Esophagus squamous epithelium (tissue), 5 donors: ENCODE measurements at regions not wholly inside any gene's neighbourhood (a gene's known extent, or its start where the extent isn't known, plus 50 kb on each side); places are given as distances from the start of the nearest gene placed in this dataset.

Experiments used
- DNase-seq: peaks from one replicate; lab custom pipeline; 2025; lab: John Stamatoyannopoulos, UW
- H3K27ac ChIP-seq, 4 donors: fragments of 200-600 bp; sonication (generic); one replicate each; pipeline ENCODE4 v1.5.1; 2016 to 2019; ENCODE audit warnings: mild to moderate bottlenecking in 1 of 4
- H3K27me3 ChIP-seq, 4 donors: fragments of 200-600 bp; sonication (generic); 1 replicate in 3 of 4; 2 replicates in 1 of 4; pipeline versions ENCODE4 v1.5.1 to v1.6.0; 2017 to 2021; ENCODE audit warnings: antibody characterized with exemption in 1 of 4
- H3K36me3 ChIP-seq, 3 donors: fragments of 200-600 bp; sonication (generic); one replicate each; pipeline ENCODE4 v1.5.1; 2016 to 2019
- H3K4me1 ChIP-seq, 3 donors: fragments of 200-600 bp; sonication (generic); one replicate each; pipeline ENCODE4 v1.5.1; 2017 to 2019
- H3K4me3 ChIP-seq, 4 donors: fragments of 200-600 bp; sonication (generic); 1 replicate in 3 of 4; 2 replicates in 1 of 4; pipeline ENCODE4 v1.5.1; 2016 to 2019; ENCODE audit warnings: mild to moderate bottlenecking in 2 of 4, moderate library complexity in 1 of 4
- H3K9me3 ChIP-seq, 3 donors: fragments of 200-600 bp; sonication (generic); one replicate each; pipeline ENCODE4 v1.5.1; 2016 to 2019
- CTCF ChIP-seq, 6 experiments: fragments of 450-650 bp in 4 of 6; fragments of 200-600 bp in 2 of 6; sonication (generic) in 2 of 6; IDR thresholded peaks; one replicate each; pipeline ENCODE4 v1.5.1; 2016 to 2019; ENCODE audit warnings: antibody characterized with exemption in 6 of 6, mild to moderate bottlenecking in 4 of 6, moderate library complexity in 4 of 6
- POLR2A ChIP-seq, 4 donors: fragments of 450-650 bp; IDR thresholded peaks; one replicate each; pipeline ENCODE4 v1.6.1; 2017; ENCODE audit warnings: antibody characterized with exemption in 4 of 4, mild to moderate bottlenecking in 4 of 4, moderate library complexity in 3 of 4
- WGBS, 2 donors: methylation state at CpG; one replicate each; pipeline ENCODE4 v1.1.5; 2018; 5-methylcytosine and 5-hydroxymethylcytosine counted together
- intact Hi-C: fragments of 100-400 bp; cut with DNase I; formaldehyde crosslinking; loops from one replicate; pipeline ENCODE4 v1.15.0; 2022
- donor health status: DM: yes; HTN: yes; CAD: no.

GRCh38 chr6:25094726-25095125 lies 159.0 kb upstream of the RIPOR2 start:
- TF ChIP-seq CTCF (IDR thresholded peaks at IDR 0.05) (no peak), POLR2A (IDR thresholded peaks at IDR 0.05) (no peak)
- WGBS, 2 donors = 75 to 86% methylated on average over 4 of the region's 4 CpGs
- DNase-seq = no peak
- peak overlapping the region in 1 of 4 donors; percentile 12 for H3K27ac ChIP-seq
- intact Hi-C loops = no loop called here
- H3K27me3 ChIP-seq = no peaks in the 10 kb centered on the region
- H3K36me3 ChIP-seq = peaks cover 0 to 29% (median 0%) of the 10 kb centered on the region in 3 donors
- H3K4me3 ChIP-seq = no peak overlapping the region
- peaks cover 0 to 15% (median 2%) of the 10 kb centered on the region in 3 donors for H3K4me1 ChIP-seq
- H3K9me3 ChIP-seq = no peaks in the 10 kb centered on the region

GRCh38 chr6:25100288-25100687 lies 164.5 kb upstream of the RIPOR2 start:
- no peak overlapping the region for H3K4me3 ChIP-seq
- H3K9me3 ChIP-seq = no peaks in the 10 kb centered on the region
- peaks cover 0 to 10% (median 0%) of the 10 kb centered on the region in 3 donors for H3K36me3 ChIP-seq
- intact Hi-C loops = no loop called here
- WGBS, 2 donors = 43 to 53% methylated on average over 4 of the region's 4 CpGs
- H3K4me1 ChIP-seq = peaks cover 0 to 17% (median 0%) of the 10 kb centered on the region in 3 donors
- H3K27ac ChIP-seq = no peak overlapping the region
- no peak for DNase-seq
- no peak for TF ChIP-seq POLR2A (IDR thresholded peaks at IDR 0.05)
- TF ChIP-seq CTCF (IDR thresholded peaks at IDR 0.05) = no peak
- H3K27me3 ChIP-seq = no peaks in the 10 kb centered on the region

GRCh38 chr6:25103603-25104002 lies 167.8 kb upstream of the RIPOR2 start:
- no peak for DNase-seq
- H3K9me3 ChIP-seq = no peaks in the 10 kb centered on the region
- 74 to 80% methylated on average over 3 of the region's 3 CpGs for WGBS, 2 donors
- intact Hi-C loops = no loop called here
- TF ChIP-seq CTCF (IDR thresholded peaks at IDR 0.05) = no peak
- TF ChIP-seq POLR2A (IDR thresholded peaks at IDR 0.05) = no peak
- no peak overlapping the region for H3K4me3 ChIP-seq
- peaks cover 0 to 11% (median 3%) of the 10 kb centered on the region in 3 donors for H3K36me3 ChIP-seq
- H3K4me1 ChIP-seq = peaks cover 0 to 45% (median 12%) of the 10 kb centered on the region in 3 donors
- no peak overlapping the region for H3K27ac ChIP-seq
- no peaks in the 10 kb centered on the region for H3K27me3 ChIP-seq

GRCh38 chr6:25105070-25105925 lies 169.5 kb upstream of the RIPOR2 start:
- DNase-seq = no peak
- Histone ChIP-seq H3K27ac (peak overlapping the region; percentile 35 to 72 (median 62)), H3K4me3 (no peak overlapping the region), H3K9me3 (no peaks in the 10 kb centered on the region), H3K27me3 (no peaks in the 10 kb centered on the region), H3K36me3 (peaks cover 0 to 27% (median 3%) of the 10 kb centered on the region in 3 donors), H3K4me1 (peaks cover 0 to 45% (median 12%) of the 10 kb centered on the region in 3 donors)
- intact Hi-C loops = no loop called here
- no peak for TF ChIP-seq CTCF (IDR thresholded peaks at IDR 0.05)
- TF ChIP-seq POLR2A (IDR thresholded peaks at IDR 0.05) = no peak
- WGBS, 2 donors = 39 to 52% methylated on average over 7 of the region's 7 CpGs

GRCh38 chr6:25107218-25107617 lies 171.5 kb upstream of the RIPOR2 start:
- no peak for DNase-seq
- Histone ChIP-seq H3K4me3 (no peak overlapping the region), H3K4me1 (peaks cover 0 to 55% (median 19%) of the 10 kb centered on the region in 3 donors), H3K27ac (no peak overlapping the region), H3K36me3 (peaks cover 0 to 28% (median 3%) of the 10 kb centered on the region in 3 donors), H3K9me3 (no peaks in the 10 kb centered on the region), H3K27me3 (no peaks in the 10 kb centered on the region)
- TF ChIP-seq POLR2A (IDR thresholded peaks at IDR 0.05) (no peak), CTCF (IDR thresholded peaks at IDR 0.05) (no peak)
- WGBS, 2 donors = 69 to 93% methylated on average over 2 of the region's 2 CpGs
- intact Hi-C loops = no loop called here
